ENCODE measurements at regions not wholly inside any gene's neighbourhood (a gene's known extent, or its start where the extent isn't known, plus 50 kb on each side); places are given as distances from the start of the nearest gene placed in this dataset.

GRCh38 chr1:221905802-221906201, 163.9 kb upstream of the DUSP10 start:
- no peak for DNase-seq
- intact Hi-C loops (cut with DNase I; ENCODE audit: low total_unique reads) (no loop called here), in situ Hi-C loops (cut with MboI; ENCODE audit: low pct_ligation_motif_present in 1 of 4, low pct_unique_long_range_greater_than_20kb in 1 of 4, low sequenced_read_pairs in 3 of 4) (no loop called here)
- Histone ChIP-seq H3K27me3 (no peaks in the 10 kb centered on the region), H3K27ac (no peak overlapping the region), H3K36me3 (no peaks in the 10 kb centered on the region), H3K9me3 (no peaks in the 10 kb centered on the region), H3K4me1 (no peaks in the 10 kb centered on the region), H3K4me3 (no peak overlapping the region)
- no peak for TF ChIP-seq POLR2A (IDR thresholded peaks at IDR 0.05)
- TF ChIP-seq CTCF (IDR thresholded peaks at IDR 0.05) = no peak
- no peak for TF ChIP-seq EP300 (IDR thresholded peaks at IDR 0.05; ENCODE audit: low read depth)
- TF ChIP-seq POLR2AphosphoS5 (IDR thresholded peaks at IDR 0.05) = no peak
- 43 to 81% methylated on average over 2 of the region's 2 CpGs for WGBS, 2 donors (ENCODE audit: low coverage in 1 of 2)

GRCh38 chr1:221904319-221904718, 162.4 kb upstream of the DUSP10 start:
- no peak overlapping the region for H3K27ac ChIP-seq
- in situ Hi-C loops (cut with MboI; ENCODE audit: low pct_ligation_motif_present in 1 of 4, low pct_unique_long_range_greater_than_20kb in 1 of 4, low sequenced_read_pairs in 3 of 4) (no loop called here), intact Hi-C loops (cut with DNase I; ENCODE audit: low total_unique reads) (no loop called here)
- WGBS, 2 donors (ENCODE audit: low coverage in 1 of 2) = 88 to 100% methylated on average over 1 to 2 of the region's 2 CpGs
- DNase-seq = no peak
- TF ChIP-seq POLR2AphosphoS5 (IDR thresholded peaks at IDR 0.05) (no peak), POLR2A (IDR thresholded peaks at IDR 0.05) (no peak), EP300 (IDR thresholded peaks at IDR 0.05; ENCODE audit: low read depth) (no peak), CTCF (IDR thresholded peaks at IDR 0.05) (no peak)
- H3K4me1 ChIP-seq = no peaks in the 10 kb centered on the region
- no peaks in the 10 kb centered on the region for H3K9me3 ChIP-seq
- no peaks in the 10 kb centered on the region for H3K36me3 ChIP-seq
- H3K4me3 ChIP-seq = no peak overlapping the region
- no peaks in the 10 kb centered on the region for H3K27me3 ChIP-seq

- Histone ChIP-seq H3K4me1 (no peaks in the 10 kb centered on the region), H3K36me3 (no peaks in the 10 kb centered on the region), H3K9me3 (no peaks in the 10 kb centered on the region), H3K27me3 (no peaks in the 10 kb centered on the region), H3K4me3 (no peak overlapping the region), H3K27ac (no peak overlapping the region)
- no peak for TF ChIP-seq POLR2AphosphoS5 (IDR thresholded peaks at IDR 0.05)
- TF ChIP-seq POLR2A (IDR thresholded peaks at IDR 0.05) = no peak
- no peak for TF ChIP-seq EP300 (IDR thresholded peaks at IDR 0.05; ENCODE audit: low read depth)
- no peak for TF ChIP-seq CTCF (IDR thresholded peaks at IDR 0.05)
- WGBS, 2 donors (ENCODE audit: low coverage in 1 of 2) = 85% methylated on average over 6 of the region's 6 CpGs; no CpG with 5 or more reads in 1 of the 2 donors
- in situ Hi-C loops (cut with MboI; ENCODE audit: low pct_ligation_motif_present in 1 of 4, low pct_unique_long_range_greater_than_20kb in 1 of 4, low sequenced_read_pairs in 3 of 4) = no loop called here
- no peak for DNase-seq
- intact Hi-C loops (cut with DNase I; ENCODE audit: low total_unique reads) = no loop called here
Observed at GRCh38 chr1:221903594-221903993, 161.7 kb upstream of the DUSP10 start.

- WGBS, 2 donors (ENCODE audit: low coverage in 1 of 2) = 79% methylated on average over 6 of the region's 7 CpGs; no CpG with 5 or more reads in 1 of the 2 donors
- H3K4me3 ChIP-seq = no peak overlapping the region
- no peaks in the 10 kb centered on the region for H3K27me3 ChIP-seq
- no peak for DNase-seq
- no peaks in the 10 kb centered on the region for H3K9me3 ChIP-seq
- in situ Hi-C loops (cut with MboI; ENCODE audit: low pct_ligation_motif_present in 1 of 4, low pct_unique_long_range_greater_than_20kb in 1 of 4, low sequenced_read_pairs in 3 of 4) (no loop called here), intact Hi-C loops (cut with DNase I; ENCODE audit: low total_unique reads) (no loop called here)
- H3K36me3 ChIP-seq = no peaks in the 10 kb centered on the region
- H3K27ac ChIP-seq = no peak overlapping the region
- no peak for TF ChIP-seq EP300 (IDR thresholded peaks at IDR 0.05; ENCODE audit: low read depth)
- no peak for TF ChIP-seq CTCF (IDR thresholded peaks at IDR 0.05)
- TF ChIP-seq POLR2A (IDR thresholded peaks at IDR 0.05) = no peak
- TF ChIP-seq POLR2AphosphoS5 (IDR thresholded peaks at IDR 0.05) = no peak
- no peaks in the 10 kb centered on the region for H3K4me1 ChIP-seq
Observed at GRCh38 chr1:221902961-221903360, 161.1 kb upstream of the DUSP10 start.
